Endodermal cell (in vitro differentiated cells): ENCODE measurements at regions not wholly inside any gene's neighbourhood (a gene's known extent, or its start where the extent isn't known, plus 50 kb on each side); places are given as distances from the start of the nearest gene placed in this dataset.

Experiments used
- DNase-seq: peaks from one replicate; pipeline ENCODE4 v3.0.0-alpha.2; 2017
- H3K27ac ChIP-seq: 2 replicates; pipeline ENCODE4 v1.5.1; 2013; ENCODE audit warnings: mild to moderate bottlenecking, low read depth, low read length, moderate library complexity
- H3K27me3 ChIP-seq: 2 replicates; pipeline ENCODE4 v1.6.1; 2013; ENCODE audit warnings: mild to moderate bottlenecking, low read length, moderate library complexity; ENCODE audit not compliant: insufficient read depth, control insufficient read depth, poor library complexity, severe bottlenecking
- H3K36me3 ChIP-seq: 2 replicates; pipeline ENCODE4 v1.7.0; 2013; ENCODE audit warnings: mild to moderate bottlenecking, low read length, moderate library complexity; ENCODE audit not compliant: control insufficient read depth, insufficient read depth
- H3K4me1 ChIP-seq: one replicate; pipeline ENCODE4 v1.7.0; 2013; ENCODE audit warnings: low read length; ENCODE audit not compliant: control insufficient read depth, insufficient read depth
- H3K4me3 ChIP-seq: 2 replicates; pipeline ENCODE4 v1.5.1; 2013; ENCODE audit warnings: mild to moderate bottlenecking, low read length, moderate library complexity
- H3K9ac ChIP-seq: 2 replicates; pipeline ENCODE4 v1.6.1; 2013; ENCODE audit warnings: mild to moderate bottlenecking, low read length, moderate library complexity; ENCODE audit not compliant: poor library complexity, severe bottlenecking; ENCODE audit errors: extremely low read depth
- H3K9me3 ChIP-seq: 2 replicates; pipeline ENCODE4 v1.6.1; 2013; ENCODE audit warnings: mild to moderate bottlenecking, low read length, moderate library complexity; ENCODE audit not compliant: control insufficient read depth
- H3K27ac Mint-ChIP-seq: 2 replicates; pipeline ENCODE4 v1.8.0; 2020; ENCODE audit warnings: mixed read lengths
- H3K27me3 Mint-ChIP-seq: 2 replicates; pipeline ENCODE4 v1.8.0; 2021; ENCODE audit warnings: mild to moderate bottlenecking, mixed read lengths; ENCODE audit not compliant: insufficient read depth
- H3K36me3 Mint-ChIP-seq: 2 replicates; pipeline ENCODE4 v1.8.0; 2020; ENCODE audit warnings: low read depth, mixed read lengths
- H3K4me1 Mint-ChIP-seq: 2 replicates; pipeline ENCODE4 v1.8.0; 2020; ENCODE audit warnings: mixed read lengths
- H3K4me3 Mint-ChIP-seq: 2 replicates; pipeline ENCODE4 v1.8.0; 2020; ENCODE audit warnings: mild to moderate bottlenecking, moderate library complexity, mixed read lengths
- H3K9me3 Mint-ChIP-seq: 2 replicates; pipeline ENCODE4 v1.8.0; 2020; ENCODE audit warnings: mild to moderate bottlenecking, mixed read lengths
- WGBS, 2 experiments: methylation state at CpG; one replicate each; pipeline versions ENCODE4 v1.1.5 to v1.1.7; 2013; ENCODE audit warnings: missing lambda C conversion rate in 2 of 2, mixed read lengths in 1 of 2; ENCODE audit not compliant: insufficient coverage in 1 of 2, insufficient read length in 1 of 2; 5-methylcytosine and 5-hydroxymethylcytosine counted together
- TF ChIP-seq, protein P1 (sequence below): fragments of 200-600 bp; sonication (generic); conservative IDR thresholded peaks from 2 replicates; pipeline ENCODE4 v1.5.0; 2021; ENCODE audit warnings: antibody characterized with exemption, mild to moderate bottlenecking

DNA sequence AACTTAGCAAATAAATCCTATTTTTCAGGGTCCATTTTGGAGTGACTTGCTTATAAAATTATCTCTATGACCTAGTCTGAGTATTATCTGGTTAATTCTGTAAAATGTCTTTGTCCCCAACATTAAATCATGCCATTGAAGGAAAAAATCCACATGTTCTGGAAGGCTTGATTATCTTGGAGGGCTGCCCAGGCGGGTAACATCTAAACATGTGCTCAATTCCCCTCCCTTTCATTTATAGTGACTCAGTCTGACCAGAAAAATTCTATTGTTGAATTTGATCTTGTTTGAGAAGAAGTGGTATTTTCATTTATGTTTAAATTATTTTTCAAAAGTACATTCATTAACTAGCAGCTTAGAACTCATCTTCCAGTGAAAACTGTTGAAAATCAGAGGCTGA is 55.4 kb upstream of the SLC10A7 start:
- Mint-ChIP-seq H3K36me3 (no peaks in the 10 kb centered on the region), H3K27me3 (no peaks in the 10 kb centered on the region), H3K4me1 (no peaks in the 10 kb centered on the region), H3K9me3 (no peaks in the 10 kb centered on the region), H3K4me3 (no peak overlapping the region), H3K27ac (no peak overlapping the region)
- H3K27ac ChIP-seq = no peak overlapping the region
- no peak overlapping the region for H3K4me3 ChIP-seq
- no peak for DNase-seq
- TF ChIP-seq, protein P1, sequence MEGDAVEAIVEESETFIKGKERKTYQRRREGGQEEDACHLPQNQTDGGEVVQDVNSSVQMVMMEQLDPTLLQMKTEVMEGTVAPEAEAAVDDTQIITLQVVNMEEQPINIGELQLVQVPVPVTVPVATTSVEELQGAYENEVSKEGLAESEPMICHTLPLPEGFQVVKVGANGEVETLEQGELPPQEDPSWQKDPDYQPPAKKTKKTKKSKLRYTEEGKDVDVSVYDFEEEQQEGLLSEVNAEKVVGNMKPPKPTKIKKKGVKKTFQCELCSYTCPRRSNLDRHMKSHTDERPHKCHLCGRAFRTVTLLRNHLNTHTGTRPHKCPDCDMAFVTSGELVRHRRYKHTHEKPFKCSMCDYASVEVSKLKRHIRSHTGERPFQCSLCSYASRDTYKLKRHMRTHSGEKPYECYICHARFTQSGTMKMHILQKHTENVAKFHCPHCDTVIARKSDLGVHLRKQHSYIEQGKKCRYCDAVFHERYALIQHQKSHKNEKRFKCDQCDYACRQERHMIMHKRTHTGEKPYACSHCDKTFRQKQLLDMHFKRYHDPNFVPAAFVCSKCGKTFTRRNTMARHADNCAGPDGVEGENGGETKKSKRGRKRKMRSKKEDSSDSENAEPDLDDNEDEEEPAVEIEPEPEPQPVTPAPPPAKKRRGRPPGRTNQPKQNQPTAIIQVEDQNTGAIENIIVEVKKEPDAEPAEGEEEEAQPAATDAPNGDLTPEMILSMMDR = no peak
- H3K9me3 ChIP-seq = no peaks in the 10 kb centered on the region
- H3K36me3 ChIP-seq = no peaks in the 10 kb centered on the region
- no peaks in the 10 kb centered on the region for H3K4me1 ChIP-seq
- WGBS, 2 experiments = 100% methylated on average over 1 of the region's 1 CpG; no CpG with 5 or more reads in 1 of the 2 experiments
- no peak overlapping the region for H3K9ac ChIP-seq
- H3K27me3 ChIP-seq = peaks cover 5% of the 10 kb centered on the region

- Mint-ChIP-seq H3K27me3 (peaks cover under 1% of the 10 kb centered on the region), H3K4me1 (no peaks in the 10 kb centered on the region), H3K4me3 (no peak overlapping the region), H3K27ac (no peak overlapping the region), H3K9me3 (no peaks in the 10 kb centered on the region), H3K36me3 (no peaks in the 10 kb centered on the region)
- Histone ChIP-seq H3K9ac (no peak overlapping the region), H3K27ac (no peak overlapping the region), H3K9me3 (no peaks in the 10 kb centered on the region), H3K4me1 (no peaks in the 10 kb centered on the region), H3K4me3 (no peak overlapping the region), H3K27me3 (peaks cover 8% of the 10 kb centered on the region), H3K36me3 (no peaks in the 10 kb centered on the region)
- WGBS, 2 experiments = 64 to 70% methylated on average over 2 of the region's 2 CpGs
- TF ChIP-seq, protein P1 = peak; percentile 72
- DNase-seq = no peak
Observed at GRCh38 chr4:146582864-146583263, 55.8 kb upstream of the POU4F2 start.

- no peak overlapping the region for H3K4me3 Mint-ChIP-seq
- 87 to 88% methylated on average over 1 to 4 of the region's 4 CpGs for WGBS, 2 experiments
- no peaks in the 10 kb centered on the region for H3K4me1 Mint-ChIP-seq
Observed at GRCh38 chr4:146585761-146586333, 52.8 kb upstream of the POU4F2 start.

More at GRCh38 chr4:146585761-146586333, 52.8 kb upstream of the POU4F2 start:
- H3K4me3 ChIP-seq = no peak overlapping the region
- no peak overlapping the region for H3K27ac ChIP-seq
- H3K9ac ChIP-seq = no peak overlapping the region
- H3K36me3 ChIP-seq = no peaks in the 10 kb centered on the region
- Mint-ChIP-seq H3K27ac (no peak overlapping the region), H3K36me3 (no peaks in the 10 kb centered on the region), H3K9me3 (no peaks in the 10 kb centered on the region), H3K27me3 (peaks cover 3% of the 10 kb centered on the region)
- peaks cover 8% of the 10 kb centered on the region for H3K27me3 ChIP-seq
- no peaks in the 10 kb centered on the region for H3K9me3 ChIP-seq
- H3K4me1 ChIP-seq = no peaks in the 10 kb centered on the region
- DNase-seq = no peak
- TF ChIP-seq, protein P1 = no peak
